IPS DF 6.9 (cell line): ENCODE measurements at regions not wholly inside any gene's neighbourhood (a gene's known extent, or its start where the extent isn't known, plus 50 kb on each side); places are given as distances from the start of the nearest gene placed in this dataset.
"Not testable (repeated sequence)": the region's sequence is repeated elsewhere in the genome, so short reads cannot be mapped to it uniquely, and the experiment has no call there.

Experiments
- DNase-seq: peaks from one replicate; pipeline ENCODE4 v3.0.0-alpha.2; 2013; ENCODE audit warnings: low read depth, low spot score
- H3K27ac ChIP-seq: one replicate; pipeline ENCODE4 v1.5.1; 2013; ENCODE audit warnings: low read length, control low read depth
- H3K27me3 ChIP-seq: 2 replicates; pipeline ENCODE4 v1.6.1; 2013; ENCODE audit warnings: mild to moderate bottlenecking, low read length; ENCODE audit not compliant: control insufficient read depth, insufficient read depth
- H3K36me3 ChIP-seq: 2 replicates; pipeline ENCODE4 v1.6.1; 2013; ENCODE audit warnings: low read length; ENCODE audit not compliant: control insufficient read depth, insufficient read depth
- H3K4me1 ChIP-seq: 2 replicates; pipeline ENCODE4 v1.6.1; 2013; ENCODE audit warnings: low read length; ENCODE audit not compliant: control insufficient read depth, insufficient read depth
- H3K4me3 ChIP-seq: 2 replicates; pipeline ENCODE4 v1.5.1; 2013; ENCODE audit warnings: mild to moderate bottlenecking, low read length
- H3K9me3 ChIP-seq: 2 replicates; pipeline ENCODE4 v1.6.1; 2013; ENCODE audit warnings: low read length, inconsistent platforms; ENCODE audit not compliant: control insufficient read depth, insufficient read depth
- WGBS: extraction: QIAGEN DNeasy Blood & Tissue Kit; methylation state at CpG from one replicate; pipeline ENCODE4 v1.1.7; 2013; ENCODE audit warnings: mixed read lengths, missing lambda C conversion rate; ENCODE audit not compliant: insufficient read length, insufficient coverage; 5-methylcytosine and 5-hydroxymethylcytosine counted together

- Histone ChIP-seq H3K27ac (no peak overlapping the region), H3K27me3 (no peaks in the 10 kb centered on the region), H3K4me3 (no peak overlapping the region), H3K36me3 (no peaks in the 10 kb centered on the region), H3K9me3 (no peaks in the 10 kb centered on the region), H3K4me1 (no peaks in the 10 kb centered on the region)
- no peak for DNase-seq
- WGBS, result no CpG with 5 or more reads among the region's 9 CpGs
Observed at GRCh38 chr5:79924936-79925893, 65.8 kb downstream of the MTX3 start.

- Histone ChIP-seq H3K9me3 (no peaks in the 10 kb centered on the region), H3K36me3 (no peaks in the 10 kb centered on the region), H3K4me3 (no peak overlapping the region), H3K27ac (no peak overlapping the region), H3K4me1 (no peaks in the 10 kb centered on the region), H3K27me3 (no peaks in the 10 kb centered on the region)
- DNase-seq, result no peak
- no CpG with 5 or more reads among the region's 1 CpG for WGBS
Observed at GRCh38 chr5:79923431-79923830, 67.6 kb downstream of the MTX3 start.

- DNase-seq, result no peak
- no peaks in the 10 kb centered on the region for H3K9me3 ChIP-seq
- H3K4me1 ChIP-seq, result no peaks in the 10 kb centered on the region
- WGBS, result no CpG with 5 or more reads among the region's 2 CpGs
- H3K27me3 ChIP-seq, result no peaks in the 10 kb centered on the region
- H3K4me3 ChIP-seq, result no peak overlapping the region
- no peak overlapping the region for H3K27ac ChIP-seq
- H3K36me3 ChIP-seq, result no peaks in the 10 kb centered on the region
Observed at GRCh38 chr5:79922626-79923025, 68.4 kb downstream of the MTX3 start.

- no CpG with 5 or more reads among the region's 1 CpG for WGBS
- H3K9me3 ChIP-seq, H3K27ac ChIP-seq, H3K36me3 ChIP-seq, H3K27me3 ChIP-seq, DNase-seq, H3K4me3 ChIP-seq, H3K4me1 ChIP-seq: not testable (repeated sequence)
Observed at GRCh38 chr5:79907452-79907851, 83.6 kb downstream of the MTX3 start.

DNA sequence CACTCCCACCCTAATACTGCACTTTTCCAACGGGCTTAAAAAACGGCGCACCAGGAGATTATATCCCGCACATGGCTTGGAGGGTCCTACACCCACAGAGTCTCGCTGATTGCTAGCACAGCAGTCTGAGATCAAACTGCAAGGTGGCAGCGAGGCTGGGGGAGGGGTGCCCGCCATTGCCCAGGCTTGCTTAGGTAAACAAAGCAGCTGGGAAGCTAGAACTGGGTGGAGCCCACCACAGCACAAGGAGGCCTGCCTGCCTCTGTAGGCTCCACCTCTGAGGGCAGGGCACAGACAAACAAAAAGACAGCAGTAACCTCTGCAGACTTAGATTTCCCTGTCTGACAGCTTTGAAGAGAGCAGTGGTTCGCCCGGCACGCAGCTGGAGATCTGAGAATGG is 88.5 kb downstream of the MTX3 start:
- WGBS, result no CpG with 5 or more reads among the region's 10 CpGs
- H3K36me3 ChIP-seq, DNase-seq, H3K4me1 ChIP-seq, H3K4me3 ChIP-seq, H3K9me3 ChIP-seq, H3K27ac ChIP-seq, H3K27me3 ChIP-seq: not testable (repeated sequence)

- Histone ChIP-seq H3K27ac (no peak overlapping the region), H3K27me3 (no peaks in the 10 kb centered on the region), H3K4me3 (no peak overlapping the region), H3K4me1 (no peaks in the 10 kb centered on the region), H3K36me3 (no peaks in the 10 kb centered on the region), H3K9me3 (no peaks in the 10 kb centered on the region)
- DNase-seq, result no peak
- no CpG with 5 or more reads among the region's 5 CpGs for WGBS
Observed at GRCh38 chr5:79901631-79902030, 89.4 kb downstream of the MTX3 start.

DNA sequence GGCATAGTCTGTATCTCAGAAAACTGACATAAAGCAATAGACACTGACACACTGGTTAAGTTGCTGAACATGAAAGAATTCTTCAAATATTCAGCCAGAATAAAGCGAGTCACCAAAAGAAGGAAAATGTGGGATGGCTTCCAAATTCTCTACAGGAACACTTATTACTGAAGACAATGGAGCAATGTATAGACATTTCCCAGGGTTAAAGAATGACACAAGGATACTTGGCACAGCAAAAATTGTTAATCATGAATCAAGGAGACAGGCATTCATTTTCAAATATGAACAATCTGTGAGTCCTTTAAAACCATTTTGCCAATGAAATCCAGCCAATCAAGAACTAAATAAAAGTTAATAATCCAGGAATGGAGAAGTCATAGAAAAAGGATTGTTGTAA is 92.5 kb downstream of the MTX3 start:
- Histone ChIP-seq H3K4me3 (no peak overlapping the region), H3K4me1 (no peaks in the 10 kb centered on the region), H3K27me3 (no peaks in the 10 kb centered on the region), H3K36me3 (no peaks in the 10 kb centered on the region), H3K9me3 (no peaks in the 10 kb centered on the region), H3K27ac (no peak overlapping the region)
- WGBS, result no CpG with 5 or more reads among the region's 1 CpG
- DNase-seq, result no peak

- no peak overlapping the region for H3K4me3 ChIP-seq
- H3K27ac ChIP-seq, result no peak overlapping the region
- WGBS, result no CpG with 5 or more reads among the region's 3 CpGs
- H3K36me3 ChIP-seq, result no peaks in the 10 kb centered on the region
- H3K4me1 ChIP-seq, result no peaks in the 10 kb centered on the region
- DNase-seq, result no peak
- H3K27me3 ChIP-seq, result no peaks in the 10 kb centered on the region
- H3K9me3 ChIP-seq, result no peaks in the 10 kb centered on the region
Observed at GRCh38 chr5:79893976-79894375, 97.1 kb downstream of the MTX3 start.

DNA sequence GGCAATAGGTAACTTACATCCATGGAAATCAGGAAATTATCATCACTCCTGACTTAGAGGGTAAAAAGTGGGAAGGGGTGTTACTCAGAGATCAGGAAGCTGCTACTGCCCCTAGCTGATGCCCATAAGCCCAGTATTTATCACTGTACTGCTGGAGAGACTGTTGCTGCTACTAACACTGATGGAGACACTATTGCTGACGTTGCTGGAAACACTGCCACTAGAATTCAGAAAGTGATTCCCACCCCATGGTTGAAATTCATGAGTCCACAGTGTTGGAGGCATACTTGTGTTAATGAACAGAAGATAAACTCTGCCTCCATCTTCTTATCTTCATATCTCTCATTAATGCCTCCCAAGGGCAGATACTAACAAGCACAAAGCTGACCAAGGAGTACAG is 97.6 kb downstream of the MTX3 start:
- no peak overlapping the region for H3K27ac ChIP-seq
- H3K27me3 ChIP-seq, result no peaks in the 10 kb centered on the region
- no peaks in the 10 kb centered on the region for H3K4me1 ChIP-seq
- DNase-seq, result no peak
- no peak overlapping the region for H3K4me3 ChIP-seq
- H3K9me3 ChIP-seq, result no peaks in the 10 kb centered on the region
- no CpG with 5 or more reads among the region's 1 CpG for WGBS
- no peaks in the 10 kb centered on the region for H3K36me3 ChIP-seq

DNA sequence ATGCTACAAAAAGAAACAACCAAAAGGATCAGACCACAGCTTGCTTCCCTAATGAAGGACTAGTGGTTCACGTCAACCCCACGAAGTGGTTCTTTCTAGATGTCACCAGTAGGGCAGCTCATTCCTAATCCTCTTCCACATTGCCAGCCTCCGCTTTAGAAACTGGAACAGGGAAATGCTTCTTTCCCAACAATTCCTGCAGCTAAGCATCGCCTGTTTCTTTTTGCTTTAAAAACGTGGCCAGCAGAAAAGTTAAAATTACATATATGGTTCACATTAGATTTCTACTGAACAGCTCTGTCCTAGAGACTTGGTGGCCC is 100.2 kb downstream of the MTX3 start:
- Histone ChIP-seq H3K27me3 (no peaks in the 10 kb centered on the region), H3K4me1 (no peaks in the 10 kb centered on the region), H3K9me3 (no peaks in the 10 kb centered on the region), H3K36me3 (no peaks in the 10 kb centered on the region), H3K4me3 (no peak overlapping the region), H3K27ac (no peak overlapping the region)
- WGBS, result no CpG with 5 or more reads among the region's 5 CpGs
- no peak for DNase-seq
